Liver (tissue), 8 donors: ENCODE measurements at regions not wholly inside any gene's neighbourhood (a gene's known extent, or its start where the extent isn't known, plus 50 kb on each side); places are given as distances from the start of the nearest gene placed in this dataset.

Experiments used
- DNase-seq: peaks from one replicate; pipeline ENCODE4 v3.0.0-alpha.2; 2017; ENCODE audit warnings: low spot score
- H3K27ac ChIP-seq, 2 donors: one replicate each; pipeline ENCODE4 v1.7.0; 2013; ENCODE audit warnings: inconsistent platforms in 2 of 2, low read length in 2 of 2, control low read depth in 1 of 2, low read depth in 1 of 2, mild to moderate bottlenecking in 1 of 2
- H3K27me3 ChIP-seq, 4 donors: one replicate each; pipeline versions ENCODE4 v1.6.1 to v1.7.0; 2013; ENCODE audit warnings: low read length in 3 of 4, inconsistent platforms in 1 of 4, mild to moderate bottlenecking in 1 of 4, moderate library complexity in 1 of 4; ENCODE audit not compliant: control insufficient read depth in 4 of 4, insufficient read depth in 4 of 4
- H3K36me3 ChIP-seq, 4 donors: one replicate each; pipeline versions ENCODE4 v1.6.1 to v1.7.0; 2013; ENCODE audit warnings: low read length in 3 of 4, mild to moderate bottlenecking in 3 of 4, low read depth in 1 of 4, moderate library complexity in 1 of 4; ENCODE audit not compliant: control insufficient read depth in 4 of 4, insufficient read depth in 3 of 4
- H3K4me1 ChIP-seq, 4 donors: one replicate each; pipeline versions ENCODE4 v1.6.1 to v1.7.0; 2013; ENCODE audit warnings: low read length in 3 of 4, mild to moderate bottlenecking in 3 of 4, moderate library complexity in 1 of 4; ENCODE audit not compliant: control insufficient read depth in 4 of 4, insufficient read depth in 4 of 4
- H3K4me3 ChIP-seq, 3 donors: one replicate each; pipeline versions ENCODE4 v1.6.1 to v1.7.0; 2013; ENCODE audit warnings: low read length in 3 of 3, control low read depth in 1 of 3, low read depth in 1 of 3, mild to moderate bottlenecking in 1 of 3
- H3K9ac ChIP-seq, 2 donors: one replicate each; pipeline ENCODE4 v1.7.0; 2013; ENCODE audit warnings: low read length in 2 of 2, mild to moderate bottlenecking in 2 of 2, moderate library complexity in 2 of 2, control low read depth in 1 of 2, low read depth in 1 of 2
- H3K9me3 ChIP-seq, 4 donors: one replicate each; pipeline versions ENCODE4 v1.6.1 to v1.7.0; 2013; ENCODE audit warnings: low read length in 3 of 4; ENCODE audit not compliant: control insufficient read depth in 4 of 4
- CTCF ChIP-seq: fragments of 150-350 bp; IDR thresholded peaks from 2 replicates; pipeline ENCODE4 v1.5.1; 2017; ENCODE audit warnings: improper control_type of control experiment, low read depth, low read length; ENCODE audit not compliant: missing input control
- EGR1 ChIP-seq, 2 donors: IDR thresholded peaks; 2 replicates each; pipeline ENCODE4 v1.6.1; 2016 to 2018; ENCODE audit warnings: antibody characterized with exemption in 2 of 2, low read depth in 2 of 2
- FOXA1 ChIP-seq: IDR thresholded peaks from 2 replicates; pipeline ENCODE4 v1.6.1; 2016; ENCODE audit warnings: antibody characterized with exemption
- FOXA2 ChIP-seq: IDR thresholded peaks from 2 replicates; pipeline ENCODE4 v1.6.1; 2016; ENCODE audit warnings: antibody characterized with exemption
- GABPA ChIP-seq, 2 donors: IDR thresholded peaks in 1 of 2; conservative IDR thresholded peaks in 1 of 2; 2 replicates each; pipeline ENCODE4 v1.6.1; 2016; ENCODE audit warnings: antibody characterized with exemption in 2 of 2, mild to moderate bottlenecking in 1 of 2, moderate library complexity in 1 of 2
- HNF4A ChIP-seq, 2 donors: conservative IDR thresholded peaks; 2 replicates each; pipeline ENCODE4 v1.6.1; 2016; ENCODE audit warnings: antibody characterized with exemption in 2 of 2, mild to moderate bottlenecking in 2 of 2
- HNF4G ChIP-seq: IDR thresholded peaks from 2 replicates; pipeline ENCODE4 v1.6.1; 2016; ENCODE audit warnings: antibody characterized with exemption
- JUND ChIP-seq, 2 donors: IDR thresholded peaks; 2 replicates each; pipeline ENCODE4 v1.6.1; 2016; ENCODE audit warnings: antibody characterized with exemption in 2 of 2
- NR2F2 ChIP-seq: IDR thresholded peaks from 2 replicates; pipeline ENCODE4 v1.6.1; 2016; ENCODE audit warnings: antibody characterized with exemption
- RAD21 ChIP-seq, 2 donors: IDR thresholded peaks; 2 replicates each; pipeline ENCODE4 v1.6.1; 2016; ENCODE audit warnings: antibody characterized with exemption in 2 of 2, mild to moderate bottlenecking in 2 of 2
- REST ChIP-seq: IDR thresholded peaks from 2 replicates; pipeline ENCODE4 v1.6.1; 2016; ENCODE audit warnings: antibody characterized with exemption, mild to moderate bottlenecking
- RXRA ChIP-seq, 2 donors: IDR thresholded peaks; 2 replicates each; pipeline ENCODE4 v1.6.1; 2017 to 2018; ENCODE audit warnings: antibody characterized with exemption in 2 of 2, mild to moderate bottlenecking in 1 of 2
- SP1 ChIP-seq: IDR thresholded peaks from 2 replicates; pipeline ENCODE4 v1.6.1; 2018; ENCODE audit warnings: antibody characterized with exemption, mild to moderate bottlenecking
- TAF1 ChIP-seq: conservative IDR thresholded peaks from 2 replicates; pipeline ENCODE4 v1.6.1; 2016; ENCODE audit warnings: antibody characterized with exemption, mild to moderate bottlenecking
- YY1 ChIP-seq: IDR thresholded peaks from 2 replicates; pipeline ENCODE4 v1.6.1; 2016; ENCODE audit warnings: antibody characterized with exemption, mild to moderate bottlenecking
- WGBS: extraction: QIAGEN DNeasy Blood & Tissue Kit; methylation state at CpG from one replicate; pipeline ENCODE4 v1.1.7; 2013; 5-methylcytosine and 5-hydroxymethylcytosine counted together
- TF ChIP-seq, protein P1 (sequence below): IDR thresholded peaks from 2 replicates; pipeline ENCODE4 v1.6.1; 2016; ENCODE audit warnings: antibody characterized with exemption
- TF ChIP-seq, protein P2 (sequence below): IDR thresholded peaks from 2 replicates; pipeline ENCODE4 v1.6.1; 2016; ENCODE audit warnings: antibody characterized with exemption
- TF ChIP-seq, protein P3 (sequence below): IDR thresholded peaks from 2 replicates; pipeline ENCODE4 v1.6.1; 2016; ENCODE audit warnings: antibody characterized with exemption
- donor health status: healthy.
- donor health status: healthy.
- donor health status: healthy.
- donor health status: healthy.
- donor health status: healthy.

- TF ChIP-seq, protein P1, sequence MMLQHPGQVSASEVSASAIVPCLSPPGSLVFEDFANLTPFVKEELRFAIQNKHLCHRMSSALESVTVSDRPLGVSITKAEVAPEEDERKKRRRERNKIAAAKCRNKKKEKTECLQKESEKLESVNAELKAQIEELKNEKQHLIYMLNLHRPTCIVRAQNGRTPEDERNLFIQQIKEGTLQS: no peak
- no peak for TF ChIP-seq FOXA1
- TF ChIP-seq TAF1: no peak
- TF ChIP-seq, protein P2, sequence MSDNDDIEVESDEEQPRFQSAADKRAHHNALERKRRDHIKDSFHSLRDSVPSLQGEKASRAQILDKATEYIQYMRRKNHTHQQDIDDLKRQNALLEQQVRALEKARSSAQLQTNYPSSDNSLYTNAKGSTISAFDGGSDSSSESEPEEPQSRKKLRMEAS: no peak
- no peak for TF ChIP-seq REST
- no peak for TF ChIP-seq EGR1 (IDR thresholded peaks at IDR 0.05; ENCODE audit: low read depth in 2 of 2)
- TF ChIP-seq FOXA2: no peak
- no peak for TF ChIP-seq YY1
- no peak for TF ChIP-seq RXRA (IDR thresholded peaks at IDR 0.05)
- TF ChIP-seq HNF4A (conservative IDR thresholded peaks at IDR 0.05): no peak
- no peak for TF ChIP-seq RAD21 (IDR thresholded peaks at IDR 0.05)
- no peak for TF ChIP-seq HNF4G
- TF ChIP-seq CTCF: no peak
- no peak for TF ChIP-seq JUND (IDR thresholded peaks at IDR 0.05)
- TF ChIP-seq NR2F2: no peak
- TF ChIP-seq, protein P3, sequence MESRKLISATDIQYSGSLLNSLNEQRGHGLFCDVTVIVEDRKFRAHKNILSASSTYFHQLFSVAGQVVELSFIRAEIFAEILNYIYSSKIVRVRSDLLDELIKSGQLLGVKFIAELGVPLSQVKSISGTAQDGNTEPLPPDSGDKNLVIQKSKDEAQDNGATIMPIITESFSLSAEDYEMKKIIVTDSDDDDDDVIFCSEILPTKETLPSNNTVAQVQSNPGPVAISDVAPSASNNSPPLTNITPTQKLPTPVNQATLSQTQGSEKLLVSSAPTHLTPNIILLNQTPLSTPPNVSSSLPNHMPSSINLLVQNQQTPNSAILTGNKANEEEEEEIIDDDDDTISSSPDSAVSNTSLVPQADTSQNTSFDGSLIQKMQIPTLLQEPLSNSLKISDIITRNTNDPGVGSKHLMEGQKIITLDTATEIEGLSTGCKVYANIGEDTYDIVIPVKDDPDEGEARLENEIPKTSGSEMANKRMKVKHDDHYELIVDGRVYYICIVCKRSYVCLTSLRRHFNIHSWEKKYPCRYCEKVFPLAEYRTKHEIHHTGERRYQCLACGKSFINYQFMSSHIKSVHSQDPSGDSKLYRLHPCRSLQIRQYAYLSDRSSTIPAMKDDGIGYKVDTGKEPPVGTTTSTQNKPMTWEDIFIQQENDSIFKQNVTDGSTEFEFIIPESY: no peak
- TF ChIP-seq SP1: no peak
- TF ChIP-seq GABPA (IDR thresholded peaks at IDR 0.05 in 1 of 2, conservative IDR thresholded peaks at IDR 0.05 in 1 of 2): no peak
- Histone ChIP-seq H3K4me1 (no peaks in the 10 kb centered on the region), H3K36me3 (no peaks in the 10 kb centered on the region), H3K9me3 (no peaks in the 10 kb centered on the region), H3K27ac (no peak overlapping the region), H3K4me3 (no peak overlapping the region), H3K27me3 (no peaks in the 10 kb centered on the region), H3K9ac (no peak overlapping the region)
- 78% methylated on average over 7 of the region's 7 CpGs for WGBS
- no peak for DNase-seq
Observed at GRCh38 chr1:168372861-168373371, 92.2 kb downstream of the TBX19 start.
